NCI-H146 treated with DMSO at 0.1 percent for 48 hours (cell line): ENCODE measurements at regions not wholly inside any gene's neighbourhood (a gene's known extent, or its start where the extent isn't known, plus 50 kb on each side); places are given as distances from the start of the nearest gene placed in this dataset.

Experiments
- DNase-seq: peaks from one replicate; lab custom pipeline; 2025; ENCODE audit not compliant: unreplicated experiment; lab: John Stamatoyannopoulos, UW

DNA sequence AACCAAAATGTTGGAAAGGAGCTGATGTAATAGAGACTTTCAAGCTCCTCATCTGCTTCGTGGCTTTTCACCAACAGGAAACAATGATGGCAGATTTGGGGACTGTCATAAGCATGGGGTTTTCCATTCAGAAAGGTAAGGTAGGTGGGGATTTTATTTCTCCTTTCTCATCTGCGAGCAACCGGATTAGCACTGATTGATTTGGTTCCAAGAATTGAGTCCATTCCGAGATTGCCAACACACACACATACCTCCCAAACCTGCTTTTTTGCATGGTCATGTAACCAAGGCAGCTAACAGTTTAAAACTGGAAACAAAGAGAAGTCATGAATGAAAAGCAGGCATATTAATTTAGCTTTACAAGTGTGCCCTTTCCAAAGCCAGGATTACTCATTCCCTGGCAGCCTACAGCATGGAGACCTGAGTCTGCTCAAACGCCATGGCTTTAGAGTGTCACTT lies 63.0 kb upstream of the LNX1 start:
- no peak for DNase-seq

GRCh38 chr4:53653484-53654053 lies 62.3 kb upstream of the LNX1 start:
- DNase-seq: peak; percentile 98

- DNase-seq: no peak
These were observed 60.0 kb upstream of the LNX1 start for GRCh38 chr4:53651156-53651735.

GRCh38 chr4:53649357-53649756 lies 58.1 kb upstream of the LNX1 start:
- no peak for DNase-seq

- DNase-seq: no peak
These were observed 56.3 kb upstream of the LNX1 start for GRCh38 chr4:53647547-53647946.

DNA sequence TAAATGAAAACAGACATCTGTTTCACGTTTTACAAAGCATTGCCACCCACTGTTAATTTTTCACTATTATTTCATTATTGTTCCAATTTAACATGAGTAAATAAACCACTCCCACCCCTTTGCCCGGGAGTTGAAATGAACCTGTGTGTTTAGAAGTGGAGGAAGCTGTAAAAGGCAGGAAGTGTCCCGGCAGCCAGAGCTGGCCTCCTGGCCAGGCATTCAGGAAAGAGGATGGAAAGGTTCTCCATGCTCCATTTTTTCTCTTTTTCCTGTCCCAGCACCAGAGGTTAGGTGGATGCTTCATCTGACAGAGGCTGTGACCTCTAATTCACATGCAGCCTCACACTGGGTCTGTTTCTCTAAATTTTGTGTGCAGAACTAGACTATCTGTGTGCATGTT lies 55.5 kb upstream of the LNX1 start:
- peak; percentile 83 for DNase-seq

GRCh38 chr4:53645108-53645507 lies 53.8 kb upstream of the LNX1 start:
- DNase-seq: no peak

DNA sequence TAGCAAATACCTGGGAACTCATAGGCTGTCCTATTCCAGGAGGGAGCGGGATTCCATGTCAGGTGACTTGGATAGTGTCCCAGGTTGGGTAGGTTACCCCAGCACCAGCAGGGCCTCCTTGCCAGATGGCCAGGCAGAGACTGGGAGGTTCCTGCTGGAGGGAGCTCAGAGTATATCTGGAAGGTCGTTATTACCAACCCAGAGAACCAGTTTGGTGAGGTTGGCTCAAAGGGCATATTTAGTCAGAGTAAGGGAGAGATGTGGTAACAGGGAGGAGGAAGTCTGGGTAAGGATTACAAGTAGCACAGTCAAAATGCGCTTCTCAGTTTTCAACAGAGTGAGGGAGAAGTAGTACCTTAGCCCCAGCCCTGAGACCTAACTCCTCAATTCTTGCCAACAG lies 53.3 kb upstream of the LNX1 start:
- no peak for DNase-seq
